ENCODE measurements at regions not wholly inside any gene's neighbourhood (a gene's known extent, or its start where the extent isn't known, plus 50 kb on each side); places are given as distances from the start of the nearest gene placed in this dataset.

GRCh38 chr2:150124739-150125138 is 362.7 kb downstream of the RND3 start:
- TF ChIP-seq ZFX (IDR thresholded peaks at IDR 0.05) = no peak
- TF ChIP-seq CTCF (conservative IDR thresholded peaks at IDR 0.05) = no peak

Data from C4-2B (cell line).